Kasumi-1 (cell line): ENCODE measurements at regions not wholly inside any gene's neighbourhood (a gene's known extent, or its start where the extent isn't known, plus 50 kb on each side); places are given as distances from the start of the nearest gene placed in this dataset.
"Not testable (repeated sequence)": the region's sequence is repeated elsewhere in the genome, so short reads cannot be mapped to it uniquely, and the experiment has no call there.

ENCODE experiments used
- DNase-seq, 2 experiments: peaks; one replicate each; lab custom pipeline; 2025; lab: John Stamatoyannopoulos, UW

- DNase-seq: no peak
Measured at GRCh38 chr22:34834059-34834458, 231.9 kb upstream of the ISX start.

GRCh38 chr22:34834541-34834940 is 231.4 kb upstream of the ISX start:
- DNase-seq: not testable (repeated sequence)

- DNase-seq: no peak
Measured at GRCh38 chr22:34841331-34841771, 224.6 kb upstream of the ISX start.

- no peak for DNase-seq
Measured at GRCh38 chr22:34841911-34842310, 224.0 kb upstream of the ISX start.

- DNase-seq: no peak
Measured at GRCh38 chr22:34842630-34843029, 223.3 kb upstream of the ISX start.

GRCh38 chr22:34843743-34844142 is 222.2 kb upstream of the ISX start:
- not testable (repeated sequence) for DNase-seq

- no peak for DNase-seq
Measured at GRCh38 chr22:34845391-34845790, 220.6 kb upstream of the ISX start.

- DNase-seq: no peak
Measured at GRCh38 chr22:34847072-34847471, 218.9 kb upstream of the ISX start.

GRCh38 chr22:34849965-34850364 is 216.0 kb upstream of the ISX start:
- no peak for DNase-seq

- no peak for DNase-seq
Measured at GRCh38 chr22:34851918-34852662, 213.9 kb upstream of the ISX start.

GRCh38 chr22:34855471-34855870 is 210.5 kb upstream of the ISX start:
- no peak for DNase-seq

GRCh38 chr22:34858066-34858465 is 207.9 kb upstream of the ISX start:
- no peak for DNase-seq

- no peak for DNase-seq
Measured at GRCh38 chr22:34861787-34862186, 204.2 kb upstream of the ISX start.

- DNase-seq: no peak
Measured at GRCh38 chr22:34866081-34866480, 199.9 kb upstream of the ISX start.

GRCh38 chr22:34866495-34867131 is 199.3 kb upstream of the ISX start:
- DNase-seq: no peak

GRCh38 chr22:34877506-34877905 is 188.5 kb upstream of the ISX start:
- no peak for DNase-seq

- no peak for DNase-seq
Measured at GRCh38 chr22:34878171-34878570, 187.8 kb upstream of the ISX start.

- no peak for DNase-seq
Measured at GRCh38 chr22:34879001-34879400, 187.0 kb upstream of the ISX start.

- no peak for DNase-seq
Measured at GRCh38 chr22:34880662-34881061, 185.3 kb upstream of the ISX start.

GRCh38 chr22:34881453-34881852 is 184.5 kb upstream of the ISX start:
- no peak for DNase-seq

- no peak for DNase-seq
Measured at GRCh38 chr22:34885852-34886251, 180.1 kb upstream of the ISX start.

- no peak for DNase-seq
Measured at GRCh38 chr22:34886391-34886790, 179.6 kb upstream of the ISX start.

- no peak for DNase-seq
Measured at GRCh38 chr22:34886812-34887211, 179.1 kb upstream of the ISX start.

GRCh38 chr22:34897126-34897525 is 168.8 kb upstream of the ISX start:
- no peak for DNase-seq
